Upper lobe of left lung (tissue), 6 donors: ENCODE measurements at regions not wholly inside any gene's neighbourhood (a gene's known extent, or its start where the extent isn't known, plus 50 kb on each side); places are given as distances from the start of the nearest gene placed in this dataset.

ENCODE experiments used
- ATAC-seq, 2 donors: fragments of 200-7000 bp; cut with Tn5 transposase; one replicate each; pipeline ENCODE4 v1.9.1; 2022; ENCODE audit warnings: mild to moderate bottlenecking in 2 of 2, moderate library complexity in 2 of 2; ENCODE audit not compliant: low FRiP score in 2 of 2
- DNase-seq, 2 donors: peaks; one replicate each; pipeline ENCODE4 v3.0.0-alpha.2; 2019 to 2020
- H3K27ac ChIP-seq, 4 donors: fragments of 200-600 bp; sonication (generic); one replicate each; pipeline ENCODE4 v1.5.1; 2016 to 2019
- H3K27me3 ChIP-seq, 4 donors: fragments of 200-600 bp; sonication (generic); one replicate each; pipeline ENCODE4 v1.5.1; 2017 to 2019
- H3K36me3 ChIP-seq, 4 donors: fragments of 200-600 bp; sonication (generic); one replicate each; pipeline ENCODE4 v1.5.1; 2016 to 2019
- H3K4me1 ChIP-seq, 4 donors: fragments of 200-600 bp; sonication (generic); one replicate each; pipeline ENCODE4 v1.5.1; 2018 to 2019
- H3K4me3 ChIP-seq, 4 donors: fragments of 200-600 bp; sonication (generic); one replicate each; pipeline ENCODE4 v1.5.1; 2017 to 2019; ENCODE audit warnings: mild to moderate bottlenecking in 2 of 4, moderate library complexity in 1 of 4
- H3K9me3 ChIP-seq, 4 donors: fragments of 200-600 bp; sonication (generic); one replicate each; pipeline ENCODE4 v1.5.1; 2018 to 2019
- EP300 ChIP-seq, 4 donors: sonication (generic); formaldehyde crosslinking; IDR thresholded peaks; one replicate each; pipeline ENCODE4 v1.5.1; 2017; ENCODE audit warnings: antibody characterized with exemption in 4 of 4, control low read depth in 2 of 4
- POLR2A ChIP-seq, 4 donors: fragments of 450-650 bp; IDR thresholded peaks; one replicate each; pipeline ENCODE4 v1.5.1; 2016 to 2017; ENCODE audit warnings: antibody characterized with exemption in 4 of 4, mild to moderate bottlenecking in 2 of 4
- POLR2AphosphoS5 ChIP-seq, 2 donors: sonication (generic); formaldehyde crosslinking; IDR thresholded peaks; one replicate each; pipeline ENCODE4 v1.5.1; 2017; ENCODE audit warnings: antibody characterized with exemption in 2 of 2
- WGBS, 2 donors: methylation state at CpG; one replicate each; pipeline ENCODE4 v1.1.5; 2017 to 2018; 5-methylcytosine and 5-hydroxymethylcytosine counted together
- TF ChIP-seq, protein P1 (sequence below), 6 experiments: fragments of 450-650 bp in 4 of 6; fragments of 200-600 bp in 2 of 6; sonication (generic) in 2 of 6; IDR thresholded peaks; one replicate each; pipeline ENCODE4 v1.5.1; 2016 to 2019; ENCODE audit warnings: antibody characterized with exemption in 6 of 6
- donor health status: DM: no; HTN: no; CAD: no; lungs with moderate emphysema.
- donor health status: DM: no; HTN: yes; CAD: no; lungs with severe emphysema.

- no peak for ATAC-seq
- WGBS, 2 donors: 76 to 78% methylated on average over 2 of the region's 2 CpGs
Observed at GRCh38 chr3:95289295-95289694, 1226.4 kb downstream of the NSUN3 start.

GRCh38 chr3:95297581-95297980 lies 1234.7 kb downstream of the NSUN3 start:
- H3K9me3 ChIP-seq: no peaks in the 10 kb centered on the region
- ATAC-seq: no peak
- no peak for DNase-seq
- H3K27ac ChIP-seq: no peak overlapping the region
- H3K36me3 ChIP-seq: no peaks in the 10 kb centered on the region
- no peak overlapping the region for H3K4me3 ChIP-seq
- TF ChIP-seq, protein P1, sequence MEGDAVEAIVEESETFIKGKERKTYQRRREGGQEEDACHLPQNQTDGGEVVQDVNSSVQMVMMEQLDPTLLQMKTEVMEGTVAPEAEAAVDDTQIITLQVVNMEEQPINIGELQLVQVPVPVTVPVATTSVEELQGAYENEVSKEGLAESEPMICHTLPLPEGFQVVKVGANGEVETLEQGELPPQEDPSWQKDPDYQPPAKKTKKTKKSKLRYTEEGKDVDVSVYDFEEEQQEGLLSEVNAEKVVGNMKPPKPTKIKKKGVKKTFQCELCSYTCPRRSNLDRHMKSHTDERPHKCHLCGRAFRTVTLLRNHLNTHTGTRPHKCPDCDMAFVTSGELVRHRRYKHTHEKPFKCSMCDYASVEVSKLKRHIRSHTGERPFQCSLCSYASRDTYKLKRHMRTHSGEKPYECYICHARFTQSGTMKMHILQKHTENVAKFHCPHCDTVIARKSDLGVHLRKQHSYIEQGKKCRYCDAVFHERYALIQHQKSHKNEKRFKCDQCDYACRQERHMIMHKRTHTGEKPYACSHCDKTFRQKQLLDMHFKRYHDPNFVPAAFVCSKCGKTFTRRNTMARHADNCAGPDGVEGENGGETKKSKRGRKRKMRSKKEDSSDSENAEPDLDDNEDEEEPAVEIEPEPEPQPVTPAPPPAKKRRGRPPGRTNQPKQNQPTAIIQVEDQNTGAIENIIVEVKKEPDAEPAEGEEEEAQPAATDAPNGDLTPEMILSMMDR (IDR thresholded peaks at IDR 0.05): no peak
- no peak for TF ChIP-seq EP300 (IDR thresholded peaks at IDR 0.05)
- H3K27me3 ChIP-seq: no peaks in the 10 kb centered on the region
- no peaks in the 10 kb centered on the region for H3K4me1 ChIP-seq
- 83 to 85% methylated on average over 1 of the region's 1 CpG for WGBS, 2 donors

More at GRCh38 chr3:95289295-95289694, 1226.4 kb downstream of the NSUN3 start:
- Histone ChIP-seq H3K9me3 (no peaks in the 10 kb centered on the region), H3K27me3 (no peaks in the 10 kb centered on the region), H3K36me3 (no peaks in the 10 kb centered on the region), H3K27ac (no peak overlapping the region), H3K4me1 (no peaks in the 10 kb centered on the region), H3K4me3 (no peak overlapping the region)
- DNase-seq: no peak
- TF ChIP-seq, protein P1 (IDR thresholded peaks at IDR 0.05): no peak
- TF ChIP-seq EP300 (IDR thresholded peaks at IDR 0.05) (no peak), POLR2A (IDR thresholded peaks at IDR 0.05) (no peak), POLR2AphosphoS5 (IDR thresholded peaks at IDR 0.05) (no peak)

GRCh38 chr3:95302044-95302443 lies 1239.2 kb downstream of the NSUN3 start:
- Histone ChIP-seq H3K36me3 (no peaks in the 10 kb centered on the region), H3K4me3 (no peak overlapping the region), H3K27me3 (no peaks in the 10 kb centered on the region), H3K27ac (no peak overlapping the region), H3K4me1 (no peaks in the 10 kb centered on the region), H3K9me3 (no peaks in the 10 kb centered on the region)
- DNase-seq: no peak
- TF ChIP-seq POLR2AphosphoS5 (IDR thresholded peaks at IDR 0.05): no peak
- TF ChIP-seq EP300 (IDR thresholded peaks at IDR 0.05): no peak
- no peak for ATAC-seq
- 73 to 84% methylated on average over 1 of the region's 1 CpG for WGBS, 2 donors

- H3K4me3 ChIP-seq: no peak overlapping the region
- TF ChIP-seq POLR2AphosphoS5 (IDR thresholded peaks at IDR 0.05) (no peak), EP300 (IDR thresholded peaks at IDR 0.05) (no peak), POLR2A (IDR thresholded peaks at IDR 0.05) (no peak)
- TF ChIP-seq, protein P1 (IDR thresholded peaks at IDR 0.05): no peak
- ATAC-seq (no peak), DNase-seq (no peak)
- H3K36me3 ChIP-seq: no peaks in the 10 kb centered on the region
- WGBS, 2 donors: 82 to 83% methylated on average over 2 of the region's 2 CpGs
- H3K27me3 ChIP-seq: no peaks in the 10 kb centered on the region
- no peaks in the 10 kb centered on the region for H3K9me3 ChIP-seq
- H3K27ac ChIP-seq: no peak overlapping the region
- H3K4me1 ChIP-seq: no peaks in the 10 kb centered on the region
Observed at GRCh38 chr3:95310560-95310959, 1247.7 kb downstream of the NSUN3 start.

DNA sequence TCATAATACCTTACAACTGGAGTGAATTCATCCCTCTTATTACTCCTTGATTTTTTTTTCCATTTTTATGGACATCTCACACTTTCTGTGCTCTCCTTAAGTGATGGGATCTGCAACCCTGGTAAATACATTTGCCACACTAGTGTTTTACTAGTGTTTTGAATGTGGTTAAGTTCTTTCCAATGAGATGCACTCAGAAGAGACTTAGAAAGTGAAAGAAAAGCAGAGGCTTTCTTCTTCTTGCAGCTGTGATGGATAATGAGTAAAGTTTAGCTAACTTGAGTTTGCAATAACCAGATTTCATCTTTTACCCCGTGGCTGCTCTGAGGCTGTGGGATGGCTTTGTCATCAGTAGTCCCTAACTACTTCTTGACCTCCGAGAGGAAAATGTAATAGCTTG lies 1248.4 kb downstream of the NSUN3 start:
- no peaks in the 10 kb centered on the region for H3K4me1 ChIP-seq
- no peaks in the 10 kb centered on the region for H3K36me3 ChIP-seq
- DNase-seq (no peak), ATAC-seq (no peak)
- H3K27ac ChIP-seq: no peak overlapping the region
- no peak overlapping the region for H3K4me3 ChIP-seq
- TF ChIP-seq POLR2AphosphoS5 (IDR thresholded peaks at IDR 0.05) (no peak), POLR2A (IDR thresholded peaks at IDR 0.05) (no peak), EP300 (IDR thresholded peaks at IDR 0.05) (no peak)
- TF ChIP-seq, protein P1 (IDR thresholded peaks at IDR 0.05): no peak
- H3K27me3 ChIP-seq: no peaks in the 10 kb centered on the region
- 39 to 50% methylated on average over 2 of the region's 2 CpGs for WGBS, 2 donors
- H3K9me3 ChIP-seq: no peaks in the 10 kb centered on the region
